ENCODE measurements at regions not wholly inside any gene's neighbourhood (a gene's known extent, or its start where the extent isn't known, plus 50 kb on each side); places are given as distances from the start of the nearest gene placed in this dataset.

DNA sequence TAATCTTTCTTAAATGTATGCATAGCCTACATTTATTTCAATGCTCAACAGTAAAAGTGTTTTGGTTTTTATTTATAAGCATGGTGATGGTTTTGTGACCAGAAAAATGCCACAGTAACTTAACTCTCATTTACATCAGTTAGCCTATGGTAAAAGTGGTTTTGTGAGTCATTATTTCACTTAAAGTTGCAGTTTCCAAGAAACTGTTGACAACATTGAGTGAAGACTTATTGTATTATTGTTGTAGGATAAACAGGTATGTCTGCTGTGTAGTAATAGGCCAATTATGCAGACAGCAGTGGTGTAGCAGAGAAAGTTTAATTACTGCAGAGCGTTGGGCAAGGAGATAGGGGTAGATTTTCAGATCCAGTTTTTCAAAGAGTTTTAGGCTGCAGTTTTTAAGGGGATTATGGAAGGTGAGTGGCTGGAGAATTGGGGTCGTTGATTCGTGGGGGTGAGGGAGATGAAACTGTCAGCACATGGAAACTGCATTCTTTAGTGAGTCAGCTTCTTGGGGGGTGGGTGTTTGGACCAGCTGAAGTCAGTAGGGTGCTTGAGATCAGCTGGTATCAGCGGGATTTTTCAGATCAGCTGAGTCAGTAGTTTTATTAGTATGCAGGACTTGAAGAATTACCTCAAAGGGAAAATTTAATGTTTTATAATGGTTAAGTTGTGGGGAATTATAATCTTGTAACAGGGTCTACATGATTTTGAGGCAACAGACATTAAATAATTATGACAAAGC, 168.7 kb upstream of the FMN2 start:
- H3K9me3 ChIP-seq (ENCODE audit: control insufficient read depth, insufficient read depth, low read depth, low read length) = no peaks in the 10 kb centered on the region
- H3K4me1 ChIP-seq (ENCODE audit: control insufficient read depth, extremely low read depth, insufficient read depth, low read length) = no peaks in the 10 kb centered on the region
- no peak overlapping the region for H2AFZ ChIP-seq (ENCODE audit: low read length)
- TF ChIP-seq EZH2 (IDR thresholded peaks at IDR 0.05; ENCODE audit: low read length, missing control alignments) (no peak), CTCF (conservative IDR thresholded peaks at IDR 0.05 in 1 of 2, IDR thresholded peaks at IDR 0.05 in 1 of 2; ENCODE audit: low read depth in 1 of 2, low read length in 2 of 2) (no peak)
- H3K4me3 ChIP-seq (replicated peaks in 1 of 4; ENCODE audit: control extremely low read depth in 1 of 4, insufficient read depth in 1 of 4, low read depth in 3 of 4, low read length in 4 of 4) = no peak overlapping the region
- H3K36me3 ChIP-seq (ENCODE audit: control insufficient read depth, insufficient read depth, low read length) = no peaks in the 10 kb centered on the region
- H3K27ac ChIP-seq (ENCODE audit: insufficient read depth, low read length) = no peak overlapping the region
- no peaks in the 10 kb centered on the region for H3K27me3 ChIP-seq (ENCODE audit: control insufficient read depth, insufficient read depth, low read length)
- no peaks in the 10 kb centered on the region for H3K79me2 ChIP-seq (ENCODE audit: control insufficient read depth, insufficient read depth, low read length)
- peak in 1 of 2 donors; percentile 32 for DNase-seq (ENCODE audit: low read depth in 2 of 2)
- H4K20me1 ChIP-seq (ENCODE audit: control insufficient read depth, extremely low read depth, insufficient read depth, low read length) = no peaks in the 10 kb centered on the region
- no peak overlapping the region for H3K4me2 ChIP-seq (ENCODE audit: extremely low read depth, insufficient read depth, low read length)
- no peak overlapping the region for H3K9ac ChIP-seq (ENCODE audit: insufficient read depth, low read length)

- H3K9me3 ChIP-seq (ENCODE audit: control insufficient read depth, insufficient read depth, low read depth, low read length) = no peaks in the 10 kb centered on the region
- H3K27ac ChIP-seq (ENCODE audit: insufficient read depth, low read length) = no peak overlapping the region
- H3K4me1 ChIP-seq (ENCODE audit: control insufficient read depth, extremely low read depth, insufficient read depth, low read length) = no peaks in the 10 kb centered on the region
- H3K27me3 ChIP-seq (ENCODE audit: control insufficient read depth, insufficient read depth, low read length) = no peaks in the 10 kb centered on the region
- no peaks in the 10 kb centered on the region for H3K79me2 ChIP-seq (ENCODE audit: control insufficient read depth, insufficient read depth, low read length)
- H3K36me3 ChIP-seq (ENCODE audit: control insufficient read depth, insufficient read depth, low read length) = no peaks in the 10 kb centered on the region
- no peak for DNase-seq (ENCODE audit: low read depth in 2 of 2)
- no peak overlapping the region for H2AFZ ChIP-seq (ENCODE audit: low read length)
- H3K4me3 ChIP-seq (replicated peaks in 1 of 4; ENCODE audit: control extremely low read depth in 1 of 4, insufficient read depth in 1 of 4, low read depth in 3 of 4, low read length in 4 of 4) = no peak overlapping the region
- no peak overlapping the region for H3K9ac ChIP-seq (ENCODE audit: insufficient read depth, low read length)
- no peaks in the 10 kb centered on the region for H4K20me1 ChIP-seq (ENCODE audit: control insufficient read depth, extremely low read depth, insufficient read depth, low read length)
- TF ChIP-seq CTCF (conservative IDR thresholded peaks at IDR 0.05 in 1 of 2, IDR thresholded peaks at IDR 0.05 in 1 of 2; ENCODE audit: low read depth in 1 of 2, low read length in 2 of 2) (no peak), EZH2 (IDR thresholded peaks at IDR 0.05; ENCODE audit: low read length, missing control alignments) (no peak)
- no peak overlapping the region for H3K4me2 ChIP-seq (ENCODE audit: extremely low read depth, insufficient read depth, low read length)
Measured at GRCh38 chr1:239924741-239925350, 166.8 kb upstream of the FMN2 start.

DNA sequence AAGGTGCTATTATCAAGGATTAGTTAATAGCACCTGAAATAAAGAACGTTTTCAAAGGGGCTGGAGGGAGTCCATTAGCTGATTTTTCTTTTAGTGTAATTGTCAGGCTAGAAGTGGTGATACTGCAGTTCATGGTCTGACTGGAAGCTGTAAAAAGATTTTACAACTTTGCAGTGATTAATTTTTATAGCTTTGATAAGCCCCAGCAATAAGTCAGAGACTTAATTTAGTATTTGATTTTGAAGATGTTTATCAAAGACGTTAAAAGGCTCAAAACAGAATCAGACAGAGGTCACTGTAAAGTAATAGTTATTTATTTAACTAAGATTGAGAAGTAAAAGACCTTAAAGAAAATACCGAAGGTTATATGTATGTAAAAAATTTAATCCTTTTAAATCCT, 165.5 kb upstream of the FMN2 start:
- Histone ChIP-seq H2AFZ (ENCODE audit: low read length) (no peak overlapping the region), H3K4me2 (ENCODE audit: extremely low read depth, insufficient read depth, low read length) (no peak overlapping the region), H3K36me3 (ENCODE audit: control insufficient read depth, insufficient read depth, low read length) (no peaks in the 10 kb centered on the region), H3K27ac (ENCODE audit: insufficient read depth, low read length) (no peak overlapping the region), H3K4me1 (ENCODE audit: control insufficient read depth, extremely low read depth, insufficient read depth, low read length) (no peaks in the 10 kb centered on the region), H3K9me3 (ENCODE audit: control insufficient read depth, insufficient read depth, low read depth, low read length) (no peaks in the 10 kb centered on the region), H3K4me3 (replicated peaks in 1 of 4; ENCODE audit: control extremely low read depth in 1 of 4, insufficient read depth in 1 of 4, low read depth in 3 of 4, low read length in 4 of 4) (no peak overlapping the region), H3K9ac (ENCODE audit: insufficient read depth, low read length) (no peak overlapping the region), H3K79me2 (ENCODE audit: control insufficient read depth, insufficient read depth, low read length) (no peaks in the 10 kb centered on the region), H3K27me3 (ENCODE audit: control insufficient read depth, insufficient read depth, low read length) (no peaks in the 10 kb centered on the region), H4K20me1 (ENCODE audit: control insufficient read depth, extremely low read depth, insufficient read depth, low read length) (no peaks in the 10 kb centered on the region)
- no peak for TF ChIP-seq CTCF (conservative IDR thresholded peaks at IDR 0.05 in 1 of 2, IDR thresholded peaks at IDR 0.05 in 1 of 2; ENCODE audit: low read depth in 1 of 2, low read length in 2 of 2)
- no peak for TF ChIP-seq EZH2 (IDR thresholded peaks at IDR 0.05; ENCODE audit: low read length, missing control alignments)
- no peak for DNase-seq (ENCODE audit: low read depth in 2 of 2)
